GM20000 (cell line): ENCODE measurements at regions not wholly inside any gene's neighbourhood (a gene's known extent, or its start where the extent isn't known, plus 50 kb on each side); places are given as distances from the start of the nearest gene placed in this dataset.

Experiments
- DNase-seq: peaks from one replicate; pipeline ENCODE4 v3.0.0; 2012; ENCODE audit warnings: low spot score
- TF ChIP-seq, protein P1 (sequence below): IDR thresholded peaks from 2 replicates; pipeline ENCODE4 v1.5.1; 2012; ENCODE audit warnings: mild to moderate bottlenecking, control low read depth; ENCODE audit errors: extremely low read depth, missing control alignments

DNA sequence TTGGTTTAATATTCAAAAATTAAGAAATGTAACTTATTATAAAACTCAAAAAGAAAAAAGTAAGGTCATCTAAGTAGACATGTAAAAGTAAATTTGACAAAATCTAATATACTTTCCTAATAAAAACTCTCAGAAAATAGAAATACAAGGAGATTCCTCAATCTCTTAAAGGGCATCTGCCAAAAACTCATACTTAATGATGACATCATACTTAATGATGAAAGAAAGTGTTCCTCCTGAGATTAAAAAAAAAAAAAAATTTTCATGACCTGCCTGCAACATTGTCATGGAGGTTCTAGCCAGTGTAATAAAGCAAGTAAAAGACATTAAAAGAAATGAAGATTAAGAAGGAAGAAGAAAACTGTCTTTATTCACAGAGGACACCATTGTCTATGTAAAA lies 325.7 kb upstream of the BTBD3 start:
- TF ChIP-seq, protein P1, sequence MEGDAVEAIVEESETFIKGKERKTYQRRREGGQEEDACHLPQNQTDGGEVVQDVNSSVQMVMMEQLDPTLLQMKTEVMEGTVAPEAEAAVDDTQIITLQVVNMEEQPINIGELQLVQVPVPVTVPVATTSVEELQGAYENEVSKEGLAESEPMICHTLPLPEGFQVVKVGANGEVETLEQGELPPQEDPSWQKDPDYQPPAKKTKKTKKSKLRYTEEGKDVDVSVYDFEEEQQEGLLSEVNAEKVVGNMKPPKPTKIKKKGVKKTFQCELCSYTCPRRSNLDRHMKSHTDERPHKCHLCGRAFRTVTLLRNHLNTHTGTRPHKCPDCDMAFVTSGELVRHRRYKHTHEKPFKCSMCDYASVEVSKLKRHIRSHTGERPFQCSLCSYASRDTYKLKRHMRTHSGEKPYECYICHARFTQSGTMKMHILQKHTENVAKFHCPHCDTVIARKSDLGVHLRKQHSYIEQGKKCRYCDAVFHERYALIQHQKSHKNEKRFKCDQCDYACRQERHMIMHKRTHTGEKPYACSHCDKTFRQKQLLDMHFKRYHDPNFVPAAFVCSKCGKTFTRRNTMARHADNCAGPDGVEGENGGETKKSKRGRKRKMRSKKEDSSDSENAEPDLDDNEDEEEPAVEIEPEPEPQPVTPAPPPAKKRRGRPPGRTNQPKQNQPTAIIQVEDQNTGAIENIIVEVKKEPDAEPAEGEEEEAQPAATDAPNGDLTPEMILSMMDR = no peak
- no peak for DNase-seq

DNA sequence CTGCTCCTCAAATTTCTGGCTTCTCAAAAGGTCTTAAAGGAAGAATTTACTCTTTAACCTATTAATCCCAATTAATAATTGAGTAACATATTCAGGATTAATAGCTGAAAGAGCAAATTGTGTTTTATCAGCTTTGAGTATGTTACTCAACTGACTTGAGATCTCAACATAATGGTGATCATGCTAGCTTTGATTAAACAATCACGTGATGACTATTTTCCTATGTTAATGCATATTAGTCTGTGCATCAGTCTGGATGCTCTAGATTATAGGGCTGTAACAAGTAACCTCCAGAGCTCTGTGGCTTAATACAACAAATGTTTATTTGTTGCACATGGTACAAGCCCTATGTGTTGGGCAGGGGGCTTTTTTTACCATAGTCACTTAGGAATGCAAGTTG lies 313.4 kb upstream of the BTBD3 start:
- TF ChIP-seq, protein P1 = no peak
- DNase-seq = no peak

DNA sequence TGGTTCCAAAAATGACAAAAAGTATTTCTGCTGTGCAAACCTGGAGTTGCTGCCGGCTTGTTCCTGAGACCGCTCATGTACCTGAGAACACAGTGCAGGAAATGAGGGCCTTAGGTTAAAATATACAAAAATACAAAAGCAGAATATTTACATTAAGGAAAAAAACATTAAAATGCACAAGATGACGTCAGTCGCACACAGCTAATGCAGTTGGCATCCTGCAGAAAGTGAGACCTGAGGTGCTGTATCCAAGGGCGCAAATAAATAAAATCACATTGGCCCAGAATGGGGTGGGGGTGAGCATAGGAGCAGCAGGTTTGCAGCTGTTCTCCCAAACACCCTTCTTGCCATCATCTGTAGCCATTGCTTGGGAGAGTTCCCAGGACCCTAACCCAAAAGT lies 310.6 kb upstream of the BTBD3 start:
- DNase-seq = no peak
- TF ChIP-seq, protein P1 = no peak

DNA sequence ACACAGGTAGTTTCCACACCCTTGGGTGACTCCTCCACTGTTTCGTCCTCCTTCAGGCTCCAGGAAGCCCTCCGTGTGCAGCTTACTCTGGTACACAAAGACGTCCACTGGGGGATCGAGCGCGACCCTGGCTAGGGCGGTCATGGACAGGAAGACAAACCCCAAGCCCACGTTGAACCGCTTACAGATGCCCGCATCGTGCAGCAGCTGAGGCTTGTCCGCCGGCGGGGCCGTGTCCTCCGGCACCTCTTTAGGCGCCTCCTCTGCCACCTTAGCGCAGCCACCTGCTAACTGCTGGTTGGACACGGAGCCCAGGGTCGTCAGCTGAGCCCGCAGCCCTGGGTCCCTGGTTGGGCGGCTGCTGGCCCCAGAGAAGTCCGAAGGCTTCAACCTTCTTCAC lies 309.0 kb upstream of the BTBD3 start:
- TF ChIP-seq, protein P1 = no peak

DNA sequence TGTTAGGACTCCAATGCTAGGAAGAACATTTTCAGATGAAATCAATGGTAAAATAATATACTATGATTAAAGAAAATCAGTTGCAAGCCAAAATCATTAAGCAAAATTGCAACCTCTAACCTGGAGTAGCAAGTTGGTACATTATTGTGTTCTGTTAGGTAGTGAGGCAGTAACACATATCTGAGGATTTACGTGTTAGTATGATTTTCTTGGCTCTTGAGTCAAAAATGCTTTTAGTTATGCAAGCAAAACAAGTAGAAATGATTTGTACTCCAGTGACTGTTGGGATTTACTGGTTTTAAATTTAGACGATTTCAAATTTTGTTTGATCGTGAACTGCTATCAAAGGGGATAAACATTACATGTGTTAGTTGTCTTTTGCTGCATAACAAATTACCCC lies 293.0 kb upstream of the BTBD3 start:
- TF ChIP-seq, protein P1 = no peak
- no peak for DNase-seq

More for the DNA sequence above, 309.0 kb upstream of the BTBD3 start:
- DNase-seq = no peak

DNA sequence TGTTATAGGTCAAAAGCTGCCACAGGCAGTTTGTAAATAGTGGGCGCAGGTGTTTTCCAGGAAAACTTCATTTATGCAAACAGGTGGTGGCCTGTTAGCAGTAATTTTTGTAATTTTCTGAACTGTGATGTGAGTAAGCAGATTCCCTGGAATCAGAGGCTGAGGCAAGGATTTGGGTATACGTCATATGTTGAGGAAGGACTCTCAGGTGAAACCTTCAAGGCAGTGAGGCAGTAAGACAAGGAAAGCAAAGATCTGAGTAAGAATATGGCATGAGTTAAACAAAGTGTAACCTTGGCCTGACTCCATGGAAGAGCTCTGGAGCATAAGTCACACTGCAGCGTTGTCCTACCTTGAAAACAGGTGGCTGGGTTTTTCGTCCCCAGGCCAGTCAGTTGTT lies 291.1 kb upstream of the BTBD3 start:
- TF ChIP-seq, protein P1 = no peak
- DNase-seq = no peak

DNA sequence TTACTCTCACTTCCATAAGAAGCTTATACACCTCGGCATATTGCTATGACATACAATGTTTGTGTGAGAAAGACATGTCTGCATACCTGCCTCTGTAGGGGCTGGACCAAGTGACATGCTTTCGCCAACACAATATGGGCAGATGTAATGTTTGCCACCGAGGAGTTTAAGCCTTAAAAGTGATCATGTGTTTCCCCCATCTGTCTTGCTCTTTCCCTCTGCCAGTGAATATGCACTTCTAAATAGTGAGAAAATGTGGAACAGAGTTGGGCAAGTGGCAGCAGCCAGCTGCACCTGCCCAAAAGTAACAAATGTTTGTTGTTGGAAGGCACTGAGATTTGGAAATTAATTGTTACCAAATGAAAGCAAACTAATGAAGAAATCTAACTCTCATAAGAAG lies 274.8 kb upstream of the BTBD3 start:
- TF ChIP-seq, protein P1 = no peak
- no peak for DNase-seq
